PC-3 (cell line): ENCODE measurements at regions not wholly inside any gene's neighbourhood (a gene's known extent, or its start where the extent isn't known, plus 50 kb on each side); places are given as distances from the start of the nearest gene placed in this dataset.

Experiments
- EZH2 ChIP-seq: fragments of 300-600 bp; sonication (generic); IDR thresholded peaks from one replicate; pipeline ENCODE4 v1.6.1; 2017; ENCODE audit warnings: antibody characterized with exemption, mild to moderate bottlenecking, low read length; ENCODE audit not compliant: unreplicated experiment
- EZH2phosphoT487 ChIP-seq: fragments of 300-600 bp; sonication (generic); IDR thresholded peaks from 2 replicates; pipeline ENCODE4 v1.6.1; 2018; ENCODE audit warnings: mild to moderate bottlenecking, antibody characterized with exemption, low read length, borderline replicate concordance
- TF ChIP-seq, protein P1 (sequence below): fragments of 300-600 bp; sonication (generic); conservative IDR thresholded peaks from 2 replicates; pipeline ENCODE4 v1.5.1; 2017; ENCODE audit warnings: antibody characterized with exemption, low read depth, mild to moderate bottlenecking, low read length

DNA sequence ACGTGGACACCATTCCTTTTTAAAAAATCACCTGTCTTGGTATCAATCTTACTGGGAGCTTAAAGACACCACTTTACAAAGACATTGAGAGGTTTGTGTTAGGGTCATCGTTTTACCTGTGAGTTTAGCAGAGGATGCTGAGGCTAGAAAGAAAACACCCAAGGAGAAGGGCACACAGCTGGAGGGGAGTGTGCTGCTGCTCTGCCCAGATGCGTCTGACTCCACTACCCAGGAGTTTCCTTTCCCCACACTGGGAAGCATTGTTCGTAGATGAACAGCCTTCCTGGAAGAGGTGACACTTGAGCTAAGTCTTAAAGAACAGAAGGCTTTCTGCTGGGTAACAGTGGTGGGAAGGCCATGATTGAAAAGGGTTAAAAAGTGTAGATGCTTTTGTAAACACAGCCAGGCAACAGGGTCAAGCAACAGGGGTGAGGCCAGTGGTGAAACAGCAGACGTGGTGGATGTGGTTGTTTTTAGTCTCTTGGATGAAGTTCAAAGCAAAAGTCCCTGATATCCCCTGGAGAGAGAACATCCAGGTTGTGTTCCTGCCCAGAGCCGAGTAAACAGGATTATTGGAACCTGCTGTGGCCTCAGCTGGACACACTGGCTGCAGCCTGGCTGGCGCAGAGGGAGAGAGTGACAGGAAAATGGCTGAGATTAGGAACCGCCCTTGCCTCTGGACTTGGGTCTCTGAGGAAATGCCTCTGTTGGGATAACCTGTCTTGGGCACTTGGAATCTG, 198.6 kb upstream of the JUN start:
- TF ChIP-seq, protein P1, sequence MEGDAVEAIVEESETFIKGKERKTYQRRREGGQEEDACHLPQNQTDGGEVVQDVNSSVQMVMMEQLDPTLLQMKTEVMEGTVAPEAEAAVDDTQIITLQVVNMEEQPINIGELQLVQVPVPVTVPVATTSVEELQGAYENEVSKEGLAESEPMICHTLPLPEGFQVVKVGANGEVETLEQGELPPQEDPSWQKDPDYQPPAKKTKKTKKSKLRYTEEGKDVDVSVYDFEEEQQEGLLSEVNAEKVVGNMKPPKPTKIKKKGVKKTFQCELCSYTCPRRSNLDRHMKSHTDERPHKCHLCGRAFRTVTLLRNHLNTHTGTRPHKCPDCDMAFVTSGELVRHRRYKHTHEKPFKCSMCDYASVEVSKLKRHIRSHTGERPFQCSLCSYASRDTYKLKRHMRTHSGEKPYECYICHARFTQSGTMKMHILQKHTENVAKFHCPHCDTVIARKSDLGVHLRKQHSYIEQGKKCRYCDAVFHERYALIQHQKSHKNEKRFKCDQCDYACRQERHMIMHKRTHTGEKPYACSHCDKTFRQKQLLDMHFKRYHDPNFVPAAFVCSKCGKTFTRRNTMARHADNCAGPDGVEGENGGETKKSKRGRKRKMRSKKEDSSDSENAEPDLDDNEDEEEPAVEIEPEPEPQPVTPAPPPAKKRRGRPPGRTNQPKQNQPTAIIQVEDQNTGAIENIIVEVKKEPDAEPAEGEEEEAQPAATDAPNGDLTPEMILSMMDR = no peak
- TF ChIP-seq EZH2phosphoT487 = no peak
- no peak for TF ChIP-seq EZH2
